Colonic mucosa (tissue), 4 donors: ENCODE measurements at regions not wholly inside any gene's neighbourhood (a gene's known extent, or its start where the extent isn't known, plus 50 kb on each side); places are given as distances from the start of the nearest gene placed in this dataset.
A peak's percentile ranks its signal among the peaks of the same experiment; 100 is the strongest.

Source experiments
- DNase-seq: peaks from one replicate; pipeline ENCODE4 v3.0.0-alpha.2; 2020
- H3K27ac ChIP-seq: fragments of 200-600 bp; one replicate; pipeline ENCODE4 v1.8.0; 2021
- H3K27me3 ChIP-seq: fragments of 200-600 bp; one replicate; pipeline ENCODE4 v1.8.0; 2021
- H3K36me3 ChIP-seq: fragments of 200-600 bp; one replicate; pipeline ENCODE4 v1.8.0; 2021
- H3K4me1 ChIP-seq: fragments of 200-600 bp; one replicate; pipeline ENCODE4 v1.8.0; 2021; ENCODE audit warnings: mild to moderate bottlenecking
- H3K4me3 ChIP-seq: fragments of 200-600 bp; one replicate; pipeline ENCODE4 v1.8.0; 2021
- H3K9ac ChIP-seq, 2 donors: one replicate each; pipeline ENCODE4 v1.7.0; 2013; ENCODE audit warnings: control low read depth in 2 of 2, low read depth in 2 of 2, low read length in 2 of 2
- H3K9me3 ChIP-seq: fragments of 200-600 bp; one replicate; pipeline ENCODE4 v1.8.0; 2021
- CTCF ChIP-seq: fragments of 200-600 bp; IDR thresholded peaks from one replicate; pipeline ENCODE4 v1.8.0; 2022; ENCODE audit warnings: antibody characterized with exemption, mild to moderate bottlenecking
- intact Hi-C: fragments of 100-400 bp; cut with DNase I; formaldehyde crosslinking; loops from one replicate; pipeline ENCODE4 v1.14.1; 2022
- donor health status: healthy.
- donor health status: DM: no; HTN: no; CAD: no.
- donor health status: DM: no; HTN: no; CAD: no.

DNA sequence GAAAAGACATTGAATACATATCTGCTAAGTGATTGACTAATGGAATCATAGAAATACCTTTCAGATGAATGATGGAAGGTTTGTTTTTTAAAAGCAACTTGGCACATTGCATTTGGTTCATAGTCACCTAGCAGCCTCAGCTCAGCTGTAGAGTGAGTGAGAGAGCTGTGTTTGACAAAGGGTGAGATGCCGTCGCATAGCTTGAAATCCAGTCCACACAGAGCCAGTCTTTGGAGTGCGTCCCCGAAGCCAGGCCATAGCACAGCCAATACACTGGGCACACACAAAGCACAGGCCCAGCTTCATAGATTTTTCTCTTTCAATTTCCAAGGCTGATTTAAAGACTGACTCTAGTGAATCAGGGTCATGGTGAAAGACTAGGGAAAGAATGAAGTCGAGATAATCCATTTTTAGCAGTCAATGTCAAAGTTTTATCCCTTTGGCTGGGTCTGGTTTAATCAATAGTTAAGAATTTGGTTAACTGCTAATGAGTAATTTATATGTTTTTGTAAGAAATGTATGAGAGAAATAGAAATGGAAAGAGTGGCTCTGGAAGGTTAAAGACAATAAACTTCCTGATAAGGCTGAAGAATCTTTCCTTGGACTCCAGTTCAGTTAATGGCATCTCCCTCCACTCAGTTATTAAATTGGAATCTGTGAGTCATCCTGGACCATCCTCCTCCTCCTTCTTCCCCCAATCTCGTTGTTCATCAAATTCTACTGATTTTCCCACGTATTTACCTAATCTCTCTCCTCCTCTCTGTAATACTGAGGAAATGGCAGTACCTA is 101.2 kb upstream of the IRF2BP2 start:
- Histone ChIP-seq H3K27me3 (no peaks in the 10 kb centered on the region), H3K4me3 (no peak overlapping the region), H3K36me3 (no peaks in the 10 kb centered on the region), H3K4me1 (peaks cover 4% of the 10 kb centered on the region), H3K9ac (no peak overlapping the region), H3K27ac (peak overlapping the region; percentile 62), H3K9me3 (no peaks in the 10 kb centered on the region)
- intact Hi-C loops = no loop called here
- TF ChIP-seq CTCF = no peak
- no peak for DNase-seq

DNA sequence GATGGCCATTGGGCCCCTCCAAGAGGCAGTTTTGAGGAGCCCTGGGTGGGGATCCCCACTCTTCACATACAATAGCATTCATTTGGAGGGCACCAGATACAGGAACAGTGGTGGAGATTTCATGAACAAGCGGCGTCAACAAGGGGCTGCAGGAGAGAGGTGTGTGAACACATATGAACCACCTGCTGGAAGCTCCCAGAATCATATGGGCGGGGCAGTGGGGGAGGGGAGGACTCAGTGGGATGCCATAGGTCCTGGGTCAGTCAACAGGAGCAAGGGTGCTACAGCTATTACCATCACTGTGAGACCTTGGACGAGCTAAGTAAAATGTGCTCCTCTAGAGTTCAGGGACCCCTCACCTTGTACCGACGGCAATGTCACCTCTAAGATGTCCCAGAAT is 100.4 kb upstream of the IRF2BP2 start:
- TF ChIP-seq CTCF = no peak
- Histone ChIP-seq H3K36me3 (no peaks in the 10 kb centered on the region), H3K9me3 (no peaks in the 10 kb centered on the region), H3K9ac (no peak overlapping the region), H3K4me3 (no peak overlapping the region), H3K27ac (no peak overlapping the region), H3K4me1 (peaks cover 4% of the 10 kb centered on the region), H3K27me3 (no peaks in the 10 kb centered on the region)
- DNase-seq = peak; percentile 56
- intact Hi-C loops = no loop called here

- Histone ChIP-seq H3K9me3 (no peaks in the 10 kb centered on the region), H3K27me3 (no peaks in the 10 kb centered on the region), H3K9ac (peak overlapping the region; percentile 4 to 31), H3K36me3 (no peaks in the 10 kb centered on the region), H3K4me3 (no peak overlapping the region), H3K4me1 (no peaks in the 10 kb centered on the region), H3K27ac (peak overlapping the region; percentile 45)
- peak; percentile 67 for DNase-seq
- TF ChIP-seq CTCF = no peak
- intact Hi-C loops = no loop called here
Observed at GRCh38 chr1:234709473-234710228, 99.7 kb upstream of the IRF2BP2 start.

GRCh38 chr1:234708700-234709395 is 98.9 kb upstream of the IRF2BP2 start:
- Histone ChIP-seq H3K4me3 (no peak overlapping the region), H3K27ac (no peak overlapping the region), H3K9me3 (no peaks in the 10 kb centered on the region), H3K27me3 (no peaks in the 10 kb centered on the region), H3K9ac (peak overlapping the region in 1 of 2 donors; percentile 31), H3K4me1 (no peaks in the 10 kb centered on the region), H3K36me3 (no peaks in the 10 kb centered on the region)
- TF ChIP-seq CTCF = no peak
- intact Hi-C loops = no loop called here
- peak; percentile 18 for DNase-seq

DNA sequence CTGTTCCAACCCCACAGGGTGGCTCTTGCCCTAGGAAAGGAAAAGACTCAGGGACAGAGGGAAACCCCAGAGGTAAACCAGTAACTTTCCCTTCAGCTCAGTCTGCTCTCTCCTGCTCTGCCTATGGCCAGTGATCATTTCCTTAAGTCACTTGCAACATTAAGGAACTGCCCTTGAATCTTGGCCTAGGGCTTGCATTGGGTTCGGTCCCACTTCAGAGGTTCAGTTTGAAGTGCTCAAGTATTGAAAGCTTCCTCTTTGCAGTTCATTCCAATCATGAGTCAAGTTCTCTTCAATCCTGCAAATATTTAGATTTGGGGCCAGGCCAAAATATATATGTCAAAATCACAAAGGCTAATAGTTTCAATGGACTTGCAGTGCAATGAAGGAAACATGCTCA is 97.7 kb upstream of the IRF2BP2 start:
- no peak for TF ChIP-seq CTCF
- no peaks in the 10 kb centered on the region for H3K36me3 ChIP-seq
- no peaks in the 10 kb centered on the region for H3K9me3 ChIP-seq
- H3K4me3 ChIP-seq = no peak overlapping the region
- intact Hi-C loops = no loop called here
- no peak overlapping the region for H3K9ac ChIP-seq
- no peak overlapping the region for H3K27ac ChIP-seq
- no peaks in the 10 kb centered on the region for H3K4me1 ChIP-seq
- H3K27me3 ChIP-seq = no peaks in the 10 kb centered on the region
- peak; percentile 18 for DNase-seq
